ENCODE measurements at regions not wholly inside any gene's neighbourhood (a gene's known extent, or its start where the extent isn't known, plus 50 kb on each side); places are given as distances from the start of the nearest gene placed in this dataset.
A peak's percentile ranks its signal among the peaks of the same experiment; 100 is the strongest.

- no peak for ATAC-seq (ENCODE audit: poor library complexity)
- H3K27ac Mint-ChIP-seq, result peak overlapping the region; percentile 98
- no peak for DNase-seq
- H3K4me1 Mint-ChIP-seq (ENCODE audit: low read depth), result peaks cover 73% of the 10 kb centered on the region
- peak overlapping the region; percentile 39 for H3K4me3 Mint-ChIP-seq
- ChIA-PET CTCF (interaction anchor here (0.6 to 3.0 kb wide), 8 partner anchors 11 to 93 kb away, joined by 3 to 12 read pairs (median 4); no protein-coding TSS in a partner anchor), POLR2A (interaction anchor here (0.6 to 8.5 kb wide), 7 partner anchors 10 to 508 kb away, joined by 3 to 97 read pairs (median 4); no protein-coding TSS in a partner anchor)
- Histone ChIP-seq H3K27me3 (ENCODE audit: control insufficient read depth in 1 of 2, insufficient read depth in 2 of 2, low read length in 2 of 2) (no peaks in the 10 kb centered on the region), H3K27ac (ENCODE audit: low read depth in 1 of 2, low read length in 2 of 2) (peak overlapping the region; percentile 67 to 86), H3K36me3 (ENCODE audit: insufficient read depth, low read length) (peaks cover 29% of the 10 kb centered on the region), H3K9me3 (ENCODE audit: control insufficient read depth in 1 of 2, insufficient read depth in 1 of 2, low read length in 2 of 2) (no peaks in the 10 kb centered on the region), H3K4me1 (ENCODE audit: insufficient read depth, low read length) (peaks cover 55% of the 10 kb centered on the region), H3K4me3 (ENCODE audit: low read length) (no peak overlapping the region)
- peaks cover 58% of the 10 kb centered on the region for H3K36me3 Mint-ChIP-seq (ENCODE audit: low read depth)
- no peaks in the 10 kb centered on the region for H3K9me3 Mint-ChIP-seq
- intact Hi-C loops (cut with DNase I, micrococcal nuclease), result no loop called here
- no peaks in the 10 kb centered on the region for H3K27me3 Mint-ChIP-seq
- no peak for TF ChIP-seq CTCF (IDR thresholded peaks at IDR 0.05)
These were observed 212.1 kb upstream of the KLF14 start for GRCh38 chr7:130946114-130946513.

- no peak for TF ChIP-seq CTCF (IDR thresholded peaks at IDR 0.05)
- Histone ChIP-seq H3K36me3 (ENCODE audit: insufficient read depth, low read length) (peaks cover 38% of the 10 kb centered on the region), H3K9me3 (ENCODE audit: control insufficient read depth in 1 of 2, insufficient read depth in 1 of 2, low read length in 2 of 2) (no peaks in the 10 kb centered on the region), H3K4me1 (ENCODE audit: insufficient read depth, low read length) (peaks cover 59% of the 10 kb centered on the region), H3K27me3 (ENCODE audit: control insufficient read depth in 1 of 2, insufficient read depth in 2 of 2, low read length in 2 of 2) (no peaks in the 10 kb centered on the region), H3K27ac (ENCODE audit: low read depth in 1 of 2, low read length in 2 of 2) (peak overlapping the region in 1 of 2 donors; percentile 68), H3K4me3 (ENCODE audit: low read length) (peak overlapping the region; percentile 19)
- H3K9me3 Mint-ChIP-seq, result no peaks in the 10 kb centered on the region
- peak overlapping the region; percentile 98 for H3K27ac Mint-ChIP-seq
- ChIA-PET CTCF (interaction anchor here (1.3 to 3.0 kb wide), 6 partner anchors 9 to 51 kb away, joined by 3 to 15 read pairs (median 8); no protein-coding TSS in a partner anchor), POLR2A (interaction anchor here (0.7 to 8.5 kb wide), 8 partner anchors 10 to 109 kb away, joined by 3 to 97 read pairs (median 3); no protein-coding TSS in a partner anchor)
- intact Hi-C loops (cut with DNase I, micrococcal nuclease), result no loop called here
- DNase-seq (peak in 3 of 14 experiments; percentile 62 to 84 (median 64)), ATAC-seq (ENCODE audit: poor library complexity) (peak; percentile 16)
- H3K36me3 Mint-ChIP-seq (ENCODE audit: low read depth), result peaks cover 39% of the 10 kb centered on the region
- peaks cover 54% of the 10 kb centered on the region for H3K4me1 Mint-ChIP-seq (ENCODE audit: low read depth)
- no peaks in the 10 kb centered on the region for H3K27me3 Mint-ChIP-seq
- H3K4me3 Mint-ChIP-seq, result peak overlapping the region; percentile 74
These were observed 214.0 kb upstream of the KLF14 start for GRCh38 chr7:130947792-130948580.

DNA sequence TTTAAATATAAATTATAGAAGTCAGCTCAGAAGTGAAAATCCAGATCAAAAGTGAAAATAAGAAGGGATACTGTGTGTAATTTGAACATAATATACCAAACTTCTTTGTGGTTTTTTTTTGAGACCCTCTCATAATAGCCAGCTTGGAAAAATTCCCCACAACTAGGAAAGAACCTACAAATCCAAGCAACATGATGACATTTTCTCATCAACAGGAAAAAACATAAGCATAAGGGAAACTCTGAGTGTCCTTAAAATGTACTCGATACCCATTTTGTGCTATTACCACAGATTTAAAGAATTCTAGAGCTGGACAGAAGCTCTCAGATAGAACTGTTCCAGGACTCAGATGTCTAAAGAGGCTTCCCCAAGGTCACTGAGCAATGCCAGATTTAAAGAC lies 214.8 kb upstream of the KLF14 start:
- Mint-ChIP-seq H3K36me3 (ENCODE audit: low read depth) (peaks cover 32% of the 10 kb centered on the region), H3K27me3 (no peaks in the 10 kb centered on the region), H3K27ac (no peak overlapping the region), H3K4me3 (no peak overlapping the region), H3K9me3 (no peaks in the 10 kb centered on the region), H3K4me1 (ENCODE audit: low read depth) (peaks cover 46% of the 10 kb centered on the region)
- H3K36me3 ChIP-seq (ENCODE audit: insufficient read depth, low read length), result peaks cover 42% of the 10 kb centered on the region
- intact Hi-C loops (cut with DNase I, micrococcal nuclease), result no loop called here
- no peak for DNase-seq
- no peaks in the 10 kb centered on the region for H3K9me3 ChIP-seq (ENCODE audit: control insufficient read depth in 1 of 2, insufficient read depth in 1 of 2, low read length in 2 of 2)
- H3K4me3 ChIP-seq (ENCODE audit: low read length), result no peak overlapping the region
- no peak for ATAC-seq (ENCODE audit: poor library complexity)
- no peak for TF ChIP-seq CTCF (IDR thresholded peaks at IDR 0.05)
- peaks cover 61% of the 10 kb centered on the region for H3K4me1 ChIP-seq (ENCODE audit: insufficient read depth, low read length)
- H3K27me3 ChIP-seq (ENCODE audit: control insufficient read depth in 1 of 2, insufficient read depth in 2 of 2, low read length in 2 of 2), result no peaks in the 10 kb centered on the region
- ChIA-PET CTCF (interaction anchor here (1.4 to 2.8 kb wide), 2 partner anchors 11 to 21 kb away, joined by 3 to 15 read pairs; no protein-coding TSS in a partner anchor), POLR2A (interaction anchor here (0.7 to 8.5 kb wide), 6 partner anchors 10 to 108 kb away, joined by 3 to 97 read pairs (median 4); no protein-coding TSS in a partner anchor)
- H3K27ac ChIP-seq (ENCODE audit: low read depth in 1 of 2, low read length in 2 of 2), result peak overlapping the region in 1 of 2 donors; percentile 38
